K562 (cell line): ENCODE measurements at regions not wholly inside any gene's neighbourhood (a gene's known extent, or its start where the extent isn't known, plus 50 kb on each side); places are given as distances from the start of the nearest gene placed in this dataset.

Experiments used
- EZH2 ChIP-seq: IDR thresholded peaks from 2 replicates; pipeline ENCODE4 v1.6.1; 2012; ENCODE audit warnings: low read depth, mild to moderate bottlenecking, inconsistent platforms, low read length, borderline replicate concordance
- TBP ChIP-seq: optimal IDR thresholded peaks from 2 replicates; pipeline ENCODE3; 2011; ENCODE audit warnings: low read depth, low read length, improper control_type of control experiment
- TF ChIP-seq, protein P1 (sequence below): fragments of 250-450 bp; sonication (Bioruptor Pico); IDR thresholded peaks from 2 replicates; pipeline ENCODE4 v1.4.0; 2020; ENCODE audit warnings: mild to moderate bottlenecking
- TF ChIP-seq, protein P2 (sequence below), 2 experiments: fragments of 450-650 bp; formaldehyde crosslinking in 1 of 2; IDR thresholded peaks; 2 replicates each; pipeline versions ENCODE4 v1.4.0 to v1.6.1; 2014 to 2020; ENCODE audit warnings: mild to moderate bottlenecking in 2 of 2, borderline replicate concordance in 1 of 2, low read depth in 1 of 2

DNA sequence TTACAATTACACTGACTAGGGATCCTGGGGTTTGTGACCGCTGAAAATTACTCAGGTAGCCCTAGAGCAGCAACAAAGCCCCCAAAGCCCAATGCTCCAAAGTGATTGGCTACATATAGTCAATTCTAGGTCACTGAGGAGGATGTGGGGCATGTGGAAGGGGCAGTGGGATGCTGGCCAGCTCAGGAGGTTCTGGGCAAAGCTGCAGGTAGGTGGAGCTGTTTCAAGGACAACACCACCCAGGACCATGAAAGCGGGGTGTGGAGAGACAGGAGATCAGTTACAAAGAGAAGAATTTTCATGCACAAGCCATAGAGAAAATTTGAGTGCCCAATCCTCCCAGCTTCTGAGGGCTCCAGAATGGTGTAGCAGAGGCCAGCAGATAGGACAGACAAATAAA lies 75.0 kb upstream of the CCDC85A start:
- TF ChIP-seq, protein P1, sequence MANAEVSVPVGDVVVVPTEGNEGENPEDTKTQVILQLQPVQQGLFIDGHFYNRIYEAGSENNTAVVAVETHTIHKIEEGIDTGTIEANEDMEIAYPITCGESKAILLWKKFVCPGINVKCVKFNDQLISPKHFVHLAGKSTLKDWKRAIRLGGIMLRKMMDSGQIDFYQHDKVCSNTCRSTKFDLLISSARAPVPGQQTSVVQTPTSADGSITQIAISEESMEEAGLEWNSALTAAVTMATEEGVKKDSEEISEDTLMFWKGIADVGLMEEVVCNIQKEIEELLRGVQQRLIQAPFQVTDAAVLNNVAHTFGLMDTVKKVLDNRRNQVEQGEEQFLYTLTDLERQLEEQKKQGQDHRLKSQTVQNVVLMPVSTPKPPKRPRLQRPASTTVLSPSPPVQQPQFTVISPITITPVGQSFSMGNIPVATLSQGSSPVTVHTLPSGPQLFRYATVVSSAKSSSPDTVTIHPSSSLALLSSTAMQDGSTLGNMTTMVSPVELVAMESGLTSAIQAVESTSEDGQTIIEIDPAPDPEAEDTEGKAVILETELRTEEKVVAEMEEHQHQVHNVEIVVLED = no peak
- no peak for TF ChIP-seq EZH2
- TF ChIP-seq TBP = no peak
- TF ChIP-seq, protein P2, sequence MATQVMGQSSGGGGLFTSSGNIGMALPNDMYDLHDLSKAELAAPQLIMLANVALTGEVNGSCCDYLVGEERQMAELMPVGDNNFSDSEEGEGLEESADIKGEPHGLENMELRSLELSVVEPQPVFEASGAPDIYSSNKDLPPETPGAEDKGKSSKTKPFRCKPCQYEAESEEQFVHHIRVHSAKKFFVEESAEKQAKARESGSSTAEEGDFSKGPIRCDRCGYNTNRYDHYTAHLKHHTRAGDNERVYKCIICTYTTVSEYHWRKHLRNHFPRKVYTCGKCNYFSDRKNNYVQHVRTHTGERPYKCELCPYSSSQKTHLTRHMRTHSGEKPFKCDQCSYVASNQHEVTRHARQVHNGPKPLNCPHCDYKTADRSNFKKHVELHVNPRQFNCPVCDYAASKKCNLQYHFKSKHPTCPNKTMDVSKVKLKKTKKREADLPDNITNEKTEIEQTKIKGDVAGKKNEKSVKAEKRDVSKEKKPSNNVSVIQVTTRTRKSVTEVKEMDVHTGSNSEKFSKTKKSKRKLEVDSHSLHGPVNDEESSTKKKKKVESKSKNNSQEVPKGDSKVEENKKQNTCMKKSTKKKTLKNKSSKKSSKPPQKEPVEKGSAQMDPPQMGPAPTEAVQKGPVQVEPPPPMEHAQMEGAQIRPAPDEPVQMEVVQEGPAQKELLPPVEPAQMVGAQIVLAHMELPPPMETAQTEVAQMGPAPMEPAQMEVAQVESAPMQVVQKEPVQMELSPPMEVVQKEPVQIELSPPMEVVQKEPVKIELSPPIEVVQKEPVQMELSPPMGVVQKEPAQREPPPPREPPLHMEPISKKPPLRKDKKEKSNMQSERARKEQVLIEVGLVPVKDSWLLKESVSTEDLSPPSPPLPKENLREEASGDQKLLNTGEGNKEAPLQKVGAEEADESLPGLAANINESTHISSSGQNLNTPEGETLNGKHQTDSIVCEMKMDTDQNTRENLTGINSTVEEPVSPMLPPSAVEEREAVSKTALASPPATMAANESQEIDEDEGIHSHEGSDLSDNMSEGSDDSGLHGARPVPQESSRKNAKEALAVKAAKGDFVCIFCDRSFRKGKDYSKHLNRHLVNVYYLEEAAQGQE (IDR thresholded peaks at IDR 0.05; ENCODE audit: borderline replicate concordance) = no peak
- TF ChIP-seq, protein P2 (CRISPR knock-in tag; IDR thresholded peaks at IDR 0.05; ENCODE audit: low read depth) = no peak
